ENCODE measurements at regions not wholly inside any gene's neighbourhood (a gene's known extent, or its start where the extent isn't known, plus 50 kb on each side); places are given as distances from the start of the nearest gene placed in this dataset.

DNA sequence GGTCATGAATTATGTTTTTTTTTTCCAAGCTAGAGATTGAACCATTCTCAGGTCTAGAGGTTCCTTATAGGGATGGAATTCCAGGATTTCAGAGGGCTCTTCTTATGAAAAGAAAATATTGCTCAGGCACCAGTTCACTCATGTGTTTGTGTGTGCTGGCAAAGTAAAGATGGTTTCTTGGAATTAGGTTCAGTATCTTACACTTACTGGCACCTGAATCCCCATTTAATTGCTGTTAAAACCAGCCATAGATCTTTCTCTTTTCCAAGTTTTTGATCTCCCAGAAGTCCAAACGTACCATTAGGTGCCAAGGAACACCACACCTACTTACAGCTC is 508.4 kb downstream of the CDH26 start:
- Histone ChIP-seq H3K4me2 (ENCODE audit: insufficient read depth in 1 of 2, low read depth in 2 of 2, low read length in 2 of 2) (no peak overlapping the region), H2AK5ac (ENCODE audit: low read depth, low read length) (no peak overlapping the region), H3K23me2 (ENCODE audit: low read depth, low read length) (no peaks in the 10 kb centered on the region), H4K20me1 (replicated peaks in 1 of 2; ENCODE audit: control insufficient read depth in 1 of 2, insufficient read depth in 2 of 2, low read length in 2 of 2) (no peaks in the 10 kb centered on the region), H3K14ac (ENCODE audit: insufficient read length) (no peak overlapping the region), H3K9me3 (ENCODE audit: insufficient read depth in 2 of 2, low read depth in 1 of 2, low read length in 1 of 2) (no peaks in the 10 kb centered on the region), H4K5ac (ENCODE audit: insufficient read length, low read depth, low read length) (no peak overlapping the region), H3K23ac (ENCODE audit: insufficient read length) (no peak overlapping the region), H3K27ac (ENCODE audit: low read depth, low read length) (no peak overlapping the region), H3K4me3 (ENCODE audit: extremely low read depth in 1 of 4, insufficient read depth in 2 of 4, low read depth in 3 of 4, low read length in 4 of 4) (no peak overlapping the region), H3K4ac (replicated peaks; ENCODE audit: insufficient read length, low read depth, low read length) (no peak overlapping the region), H3K36me3 (ENCODE audit: control insufficient read depth in 2 of 4, insufficient read depth in 4 of 4, low read length in 3 of 4) (no peaks in the 10 kb centered on the region), H4K91ac (replicated peaks; ENCODE audit: insufficient read length, low read length) (no peak overlapping the region), H2BK5ac (ENCODE audit: low read depth, low read length) (no peak overlapping the region), H3K56ac (replicated peaks; ENCODE audit: insufficient read length, low read depth, low read length) (no peak overlapping the region), H4K8ac (ENCODE audit: extremely low read depth, insufficient read depth, low read length) (no peak overlapping the region), H3K18ac (ENCODE audit: extremely low read depth, low read length) (no peak overlapping the region), H3K79me1 (ENCODE audit: low read depth, low read length) (no peaks in the 10 kb centered on the region), H2BK120ac (replicated peaks; ENCODE audit: low read depth, low read length) (no peak overlapping the region), H2BK20ac (ENCODE audit: low read length) (no peak overlapping the region), H3K79me2 (ENCODE audit: control insufficient read depth in 1 of 2, insufficient read depth in 2 of 2, low read length in 2 of 2) (no peaks in the 10 kb centered on the region), H2BK12ac (ENCODE audit: low read depth, low read length) (no peak overlapping the region), H2AFZ (ENCODE audit: low read length) (no peak overlapping the region), H3K4me1 (replicated peaks in 1 of 4; ENCODE audit: control insufficient read depth in 3 of 4, insufficient read depth in 4 of 4, low read length in 3 of 4) (no peaks in the 10 kb centered on the region), H3K9ac (replicated peaks in 1 of 4; ENCODE audit: extremely low read depth in 1 of 4, low read depth in 3 of 4, low read length in 3 of 4) (no peak overlapping the region), H2BK15ac (ENCODE audit: low read length) (no peak overlapping the region), H3K27me3 (replicated peaks in 1 of 4; ENCODE audit: control insufficient read depth in 3 of 4, extremely low read depth in 1 of 4, insufficient read depth in 3 of 4, low read length in 3 of 4) (no peaks in the 10 kb centered on the region)
- ChIA-PET CTCF (ENCODE audit: partially characterized antibody) (interaction anchor here (6.9 kb wide), 1 partner anchor 12 kb away, joined by 40 read pairs; no protein-coding TSS in a partner anchor), POLR2A (ENCODE audit: partially characterized antibody) (no interaction called here)
- 90% methylated on average over 1 of the region's 1 CpG; no CpG with 5 or more reads in 1 of the 2 experiments for WGBS, 2 experiments (ENCODE audit: extremely low coverage in 1 of 2, insufficient coverage in 1 of 2, insufficient read length in 1 of 2, insufficient replicate concordance in 2 of 2, low coverage in 1 of 2, low lambda C conversion rate in 2 of 2, missing lambda C conversion rate in 1 of 2)
- TF ChIP-seq POLR2AphosphoS5 (IDR thresholded peaks at IDR 0.05; ENCODE audit: low read depth, low read length) (no peak), EP300 (IDR thresholded peaks at IDR 0.05; ENCODE audit: borderline replicate concordance in 1 of 2, low read depth in 2 of 2, low read length in 2 of 2) (no peak), SAP30 (IDR thresholded peaks at IDR 0.05; ENCODE audit: insufficient read depth, insufficient replicate concordance, low read length) (no peak), YY1 (IDR thresholded peaks at IDR 0.05; ENCODE audit: low read depth, low read length) (no peak), CTCF (IDR thresholded peaks at IDR 0.05; ENCODE audit: control extremely low read depth in 1 of 3, insufficient read depth in 1 of 3, low read depth in 1 of 3, low read length in 3 of 3) (no peak), MAFK (IDR thresholded peaks at IDR 0.05; ENCODE audit: low read depth, low read length) (no peak), TBP (IDR thresholded peaks at IDR 0.05; ENCODE audit: low read depth, low read length) (no peak), BACH1 (IDR thresholded peaks at IDR 0.05; ENCODE audit: low read length) (no peak), BCL11A (IDR thresholded peaks at IDR 0.05; ENCODE audit: low read depth in 2 of 2, low read length in 2 of 2) (no peak), GABPA (IDR thresholded peaks at IDR 0.05; ENCODE audit: borderline replicate concordance, insufficient read depth, low read length) (no peak)
- TF ChIP-seq, protein P1, sequence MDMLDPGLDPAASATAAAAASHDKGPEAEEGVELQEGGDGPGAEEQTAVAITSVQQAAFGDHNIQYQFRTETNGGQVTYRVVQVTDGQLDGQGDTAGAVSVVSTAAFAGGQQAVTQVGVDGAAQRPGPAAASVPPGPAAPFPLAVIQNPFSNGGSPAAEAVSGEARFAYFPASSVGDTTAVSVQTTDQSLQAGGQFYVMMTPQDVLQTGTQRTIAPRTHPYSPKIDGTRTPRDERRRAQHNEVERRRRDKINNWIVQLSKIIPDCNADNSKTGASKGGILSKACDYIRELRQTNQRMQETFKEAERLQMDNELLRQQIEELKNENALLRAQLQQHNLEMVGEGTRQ (IDR thresholded peaks at IDR 0.05; ENCODE audit: low read length): no peak
- no peak for DNase-seq (ENCODE audit: low read depth in 1 of 2, low spot score in 2 of 2)
- no peak for FAIRE-seq

Measured in H1 (cell line).